Ascending aorta (tissue), 2 donors: ENCODE measurements at regions not wholly inside any gene's neighbourhood (a gene's known extent, or its start where the extent isn't known, plus 50 kb on each side); places are given as distances from the start of the nearest gene placed in this dataset.

ENCODE experiments used
- DNase-seq, 2 donors: peaks; one replicate each; pipeline ENCODE4 v3.0.0-alpha.2; 2019; ENCODE audit warnings: low spot score in 2 of 2
- H3K27ac ChIP-seq, 2 donors: fragments of 200-600 bp; sonication (generic); one replicate each; pipeline ENCODE4 v1.5.1; 2016 to 2017; ENCODE audit warnings: mild to moderate bottlenecking in 1 of 2
- H3K27me3 ChIP-seq: fragments of 200-600 bp; sonication (generic); one replicate; pipeline ENCODE4 v1.5.1; 2017
- H3K36me3 ChIP-seq, 2 donors: fragments of 200-600 bp; sonication (generic); one replicate each; pipeline ENCODE4 v1.5.1; 2016
- H3K4me1 ChIP-seq, 2 donors: fragments of 200-600 bp; sonication (generic); one replicate each; pipeline ENCODE4 v1.5.1; 2016 to 2017; ENCODE audit warnings: mild to moderate bottlenecking in 1 of 2
- H3K4me3 ChIP-seq, 2 donors: fragments of 200-600 bp; sonication (generic); one replicate each; pipeline ENCODE4 v1.5.1; 2016 to 2017; ENCODE audit warnings: mild to moderate bottlenecking in 1 of 2
- H3K9me3 ChIP-seq, 2 donors: fragments of 200-600 bp; sonication (generic); one replicate each; pipeline ENCODE4 v1.5.1; 2016
- intact Hi-C: fragments of 100-400 bp; cut with DNase I; formaldehyde crosslinking; loops from one replicate; pipeline ENCODE4 v1.15.1; 2023
- TF ChIP-seq, protein P1 (sequence below), 3 experiments: fragments of 200-600 bp in 2 of 3; fragments of 450-650 bp in 1 of 3; sonication (generic) in 2 of 3; IDR thresholded peaks; one replicate each; pipeline ENCODE4 v1.5.1; 2016 to 2019; ENCODE audit warnings: antibody characterized with exemption in 3 of 3, mild to moderate bottlenecking in 1 of 3, moderate library complexity in 1 of 3

DNA sequence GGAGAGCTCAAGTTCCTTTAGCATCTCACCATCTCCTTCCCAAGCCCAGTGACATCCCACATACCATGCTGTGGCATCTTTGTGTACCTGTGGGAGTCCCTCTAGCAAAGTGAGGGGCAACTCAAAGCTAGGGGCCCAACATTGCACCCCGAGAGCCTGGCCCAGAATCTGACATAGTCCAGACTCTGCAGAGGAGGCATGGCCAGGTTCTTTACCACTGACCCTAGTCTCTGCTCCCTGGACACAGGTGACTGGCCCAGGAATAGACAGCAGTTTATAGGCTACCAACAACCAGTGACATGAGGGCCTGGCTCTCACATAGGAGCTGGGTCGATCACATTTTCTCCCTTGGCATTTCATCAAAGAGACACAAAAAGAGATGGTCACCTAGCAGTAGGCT lies 444.0 kb upstream of the ZMIZ1 start:
- no peak overlapping the region for H3K4me3 ChIP-seq

DNA sequence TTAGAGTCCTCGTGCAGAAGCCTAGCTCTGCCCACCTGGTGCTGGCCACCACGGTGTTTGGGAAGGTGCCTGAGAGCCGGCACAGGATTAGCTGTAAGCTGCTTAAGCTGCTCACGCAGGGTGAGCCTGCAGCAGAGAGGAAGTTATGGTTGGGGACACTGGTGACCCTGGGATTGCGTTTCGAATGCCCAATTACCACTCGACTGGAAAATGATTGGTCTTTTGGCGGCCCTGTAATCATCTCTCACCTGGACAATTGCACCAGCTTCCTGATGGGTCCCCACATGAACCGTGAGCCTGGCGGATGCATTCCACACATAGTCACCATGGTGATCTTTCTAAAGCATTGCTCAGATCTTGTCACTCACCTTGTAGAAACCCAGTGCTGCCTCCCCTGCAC lies 442.3 kb upstream of the ZMIZ1 start:
- DNase-seq, result peak in 1 of 2 donors; percentile 28
- TF ChIP-seq, protein P1, sequence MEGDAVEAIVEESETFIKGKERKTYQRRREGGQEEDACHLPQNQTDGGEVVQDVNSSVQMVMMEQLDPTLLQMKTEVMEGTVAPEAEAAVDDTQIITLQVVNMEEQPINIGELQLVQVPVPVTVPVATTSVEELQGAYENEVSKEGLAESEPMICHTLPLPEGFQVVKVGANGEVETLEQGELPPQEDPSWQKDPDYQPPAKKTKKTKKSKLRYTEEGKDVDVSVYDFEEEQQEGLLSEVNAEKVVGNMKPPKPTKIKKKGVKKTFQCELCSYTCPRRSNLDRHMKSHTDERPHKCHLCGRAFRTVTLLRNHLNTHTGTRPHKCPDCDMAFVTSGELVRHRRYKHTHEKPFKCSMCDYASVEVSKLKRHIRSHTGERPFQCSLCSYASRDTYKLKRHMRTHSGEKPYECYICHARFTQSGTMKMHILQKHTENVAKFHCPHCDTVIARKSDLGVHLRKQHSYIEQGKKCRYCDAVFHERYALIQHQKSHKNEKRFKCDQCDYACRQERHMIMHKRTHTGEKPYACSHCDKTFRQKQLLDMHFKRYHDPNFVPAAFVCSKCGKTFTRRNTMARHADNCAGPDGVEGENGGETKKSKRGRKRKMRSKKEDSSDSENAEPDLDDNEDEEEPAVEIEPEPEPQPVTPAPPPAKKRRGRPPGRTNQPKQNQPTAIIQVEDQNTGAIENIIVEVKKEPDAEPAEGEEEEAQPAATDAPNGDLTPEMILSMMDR (IDR thresholded peaks at IDR 0.05), result no peak
- Histone ChIP-seq H3K27ac (no peak overlapping the region), H3K4me3 (no peak overlapping the region), H3K9me3 (no peaks in the 10 kb centered on the region), H3K4me1 (no peaks in the 10 kb centered on the region), H3K36me3 (no peaks in the 10 kb centered on the region), H3K27me3 (no peaks in the 10 kb centered on the region)
- intact Hi-C loops, result no loop called here

More for the DNA sequence above, 444.0 kb upstream of the ZMIZ1 start:
- TF ChIP-seq, protein P1 (IDR thresholded peaks at IDR 0.05), result no peak
- no peaks in the 10 kb centered on the region for H3K27me3 ChIP-seq
- H3K9me3 ChIP-seq, result no peaks in the 10 kb centered on the region
- no peaks in the 10 kb centered on the region for H3K4me1 ChIP-seq
- DNase-seq, result peak in 1 of 2 donors; percentile 31
- H3K36me3 ChIP-seq, result no peaks in the 10 kb centered on the region
- H3K27ac ChIP-seq, result no peak overlapping the region
- intact Hi-C loops, result no loop called here

DNA sequence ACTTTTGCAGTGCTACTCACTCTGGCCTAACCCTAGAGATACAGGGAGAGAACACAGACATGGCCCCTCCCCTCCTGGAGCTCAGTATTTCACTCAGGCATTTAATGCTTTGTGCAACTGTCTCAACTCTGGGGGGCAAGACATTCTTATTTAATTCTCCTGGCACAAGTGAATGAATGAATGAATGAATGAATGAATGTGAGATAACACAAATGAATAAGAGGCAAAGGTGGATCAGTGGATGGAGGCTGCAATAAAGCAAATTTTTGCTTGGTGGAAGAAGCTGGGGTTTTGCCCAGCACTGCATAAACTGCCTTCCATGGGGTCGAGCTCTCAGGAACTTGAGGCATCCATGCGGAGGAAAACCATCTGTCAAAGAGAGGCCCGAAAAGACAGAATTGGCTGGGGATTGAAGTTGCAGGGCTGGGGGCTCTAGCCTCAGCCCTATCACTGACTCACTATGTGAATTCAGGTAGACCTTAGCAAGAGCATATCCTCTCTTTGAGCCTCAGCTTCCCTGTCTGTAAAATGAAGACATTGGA lies 441.4 kb upstream of the ZMIZ1 start:
- TF ChIP-seq, protein P1 (IDR thresholded peaks at IDR 0.05), result no peak
- H3K27me3 ChIP-seq, result no peaks in the 10 kb centered on the region
- H3K4me3 ChIP-seq, result no peak overlapping the region
- H3K27ac ChIP-seq, result no peak overlapping the region
- intact Hi-C loops, result no loop called here
- H3K36me3 ChIP-seq, result no peaks in the 10 kb centered on the region
- DNase-seq, result peak in 1 of 2 donors; percentile 34
- H3K4me1 ChIP-seq, result no peaks in the 10 kb centered on the region
- H3K9me3 ChIP-seq, result no peaks in the 10 kb centered on the region

DNA sequence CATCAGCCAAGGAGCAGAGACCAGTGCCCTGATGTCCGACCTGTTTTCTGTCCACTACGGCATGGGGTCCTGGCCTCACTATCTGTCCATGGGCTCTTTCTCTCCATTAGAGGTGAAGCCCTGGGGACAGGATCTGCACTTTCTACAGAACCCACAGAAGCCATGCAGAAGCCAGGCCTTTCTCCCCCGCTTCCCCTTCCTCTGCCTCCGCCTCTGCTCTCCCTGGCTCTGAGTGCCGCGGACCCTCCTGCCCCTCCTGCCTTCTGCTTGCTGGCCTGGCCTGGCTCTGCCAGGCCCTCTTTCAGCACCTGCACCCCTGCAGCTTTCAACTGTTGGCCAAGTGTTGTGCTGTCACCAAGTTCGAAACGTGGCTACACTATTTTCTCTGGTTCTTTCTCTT lies 439.8 kb upstream of the ZMIZ1 start:
- no peaks in the 10 kb centered on the region for H3K36me3 ChIP-seq
- peak in 1 of 2 donors; percentile 53 for DNase-seq
- H3K4me3 ChIP-seq, result no peak overlapping the region
- H3K27ac ChIP-seq, result no peak overlapping the region
- TF ChIP-seq, protein P1 (IDR thresholded peaks at IDR 0.05), result no peak
- no peaks in the 10 kb centered on the region for H3K27me3 ChIP-seq
- intact Hi-C loops, result no loop called here
- H3K4me1 ChIP-seq, result no peaks in the 10 kb centered on the region
- H3K9me3 ChIP-seq, result no peaks in the 10 kb centered on the region

DNA sequence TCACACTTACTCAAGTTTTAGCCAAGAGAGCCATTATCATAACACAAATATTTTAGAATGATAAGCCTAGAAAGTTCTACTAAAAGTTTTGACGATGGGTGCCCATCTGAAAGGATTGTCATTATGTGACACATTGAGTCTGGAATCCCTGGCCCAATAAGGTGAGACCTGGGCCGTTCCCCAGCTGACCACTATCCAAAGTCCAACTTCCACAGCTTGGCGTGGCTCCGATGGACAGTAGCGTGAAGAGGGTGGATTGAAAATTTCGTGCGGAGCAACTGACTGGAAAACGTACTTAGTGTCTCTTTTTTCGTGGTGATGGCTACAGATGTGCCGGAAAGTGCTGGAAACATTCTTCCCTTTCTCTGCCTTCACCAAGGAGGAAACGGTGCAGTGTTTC lies 439.0 kb upstream of the ZMIZ1 start:
- Histone ChIP-seq H3K4me3 (no peak overlapping the region), H3K27me3 (no peaks in the 10 kb centered on the region), H3K36me3 (no peaks in the 10 kb centered on the region), H3K4me1 (peaks cover 0 to 3% of the 10 kb centered on the region in 2 donors), H3K9me3 (no peaks in the 10 kb centered on the region), H3K27ac (no peak overlapping the region)
- intact Hi-C loops, result no loop called here
- DNase-seq, result peak in 1 of 2 donors; percentile 4
- TF ChIP-seq, protein P1 (IDR thresholded peaks at IDR 0.05), result no peak
